ENCODE measurements at regions not wholly inside any gene's neighbourhood (a gene's known extent, or its start where the extent isn't known, plus 50 kb on each side); places are given as distances from the start of the nearest gene placed in this dataset.
A peak's percentile ranks its signal among the peaks of the same experiment; 100 is the strongest.

DNA sequence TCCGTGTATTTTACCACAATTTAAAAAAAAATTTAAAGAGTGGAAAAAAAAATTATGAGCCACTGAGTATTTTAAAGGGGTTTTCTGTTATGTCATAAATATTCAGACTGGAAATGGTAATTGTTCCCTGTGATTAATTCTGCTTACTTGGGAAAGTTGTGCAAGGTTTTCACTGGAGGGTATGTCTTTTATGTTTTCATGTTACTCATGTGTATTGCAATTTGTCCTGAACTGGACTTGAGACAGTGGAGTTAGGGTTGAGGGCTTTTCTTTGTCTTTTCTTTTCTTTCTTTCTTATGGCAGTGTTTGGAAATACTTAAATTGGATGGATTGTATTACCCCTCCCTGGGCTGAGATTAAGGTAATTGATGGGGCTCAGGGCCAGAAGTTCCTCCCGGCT, 257.7 kb downstream of the BAMBI start:
- no peak overlapping the region for H3K4me3 ChIP-seq (ENCODE audit: low read depth, low read length, poor library complexity, severe bottlenecking)
- ChIA-PET POLR2A (ENCODE audit: low non-redundant PET) (no interaction called here), CTCF (no interaction called here)
- DNase-seq (ENCODE audit: low spot score), result peak; percentile 30
- H3K9me3 ChIP-seq (ENCODE audit: low read depth, low read length, poor library complexity, severe bottlenecking), result no peaks in the 10 kb centered on the region
- peaks cover 19% of the 10 kb centered on the region for H3K4me1 ChIP-seq (ENCODE audit: insufficient read depth, low read length, poor library complexity, severe bottlenecking)
- intact Hi-C loops (cut with micrococcal nuclease; ENCODE audit: unreplicated experiment), result loop anchor here (5.0 kb wide), 1 partner anchor 258 kb away; the partner anchor contains the start of gene BAMBI
- no TSS peak for BruUV-seq (replicated peaks)
- no peak overlapping the region for H3K27ac ChIP-seq (ENCODE audit: low read depth, low read length, poor library complexity, severe bottlenecking)
- no peaks in the 10 kb centered on the region for H3K36me3 ChIP-seq (ENCODE audit: insufficient read depth, low read length, poor library complexity, severe bottlenecking)
- H3K27me3 ChIP-seq (replicated peaks; ENCODE audit: insufficient read depth, low read depth, low read length, poor library complexity), result no peaks in the 10 kb centered on the region
- TF ChIP-seq EZH2 (IDR thresholded peaks at IDR 0.05; ENCODE audit: borderline replicate concordance, low read depth, low read length, poor library complexity, severe bottlenecking), result no peak
- TF ChIP-seq, protein P1, sequence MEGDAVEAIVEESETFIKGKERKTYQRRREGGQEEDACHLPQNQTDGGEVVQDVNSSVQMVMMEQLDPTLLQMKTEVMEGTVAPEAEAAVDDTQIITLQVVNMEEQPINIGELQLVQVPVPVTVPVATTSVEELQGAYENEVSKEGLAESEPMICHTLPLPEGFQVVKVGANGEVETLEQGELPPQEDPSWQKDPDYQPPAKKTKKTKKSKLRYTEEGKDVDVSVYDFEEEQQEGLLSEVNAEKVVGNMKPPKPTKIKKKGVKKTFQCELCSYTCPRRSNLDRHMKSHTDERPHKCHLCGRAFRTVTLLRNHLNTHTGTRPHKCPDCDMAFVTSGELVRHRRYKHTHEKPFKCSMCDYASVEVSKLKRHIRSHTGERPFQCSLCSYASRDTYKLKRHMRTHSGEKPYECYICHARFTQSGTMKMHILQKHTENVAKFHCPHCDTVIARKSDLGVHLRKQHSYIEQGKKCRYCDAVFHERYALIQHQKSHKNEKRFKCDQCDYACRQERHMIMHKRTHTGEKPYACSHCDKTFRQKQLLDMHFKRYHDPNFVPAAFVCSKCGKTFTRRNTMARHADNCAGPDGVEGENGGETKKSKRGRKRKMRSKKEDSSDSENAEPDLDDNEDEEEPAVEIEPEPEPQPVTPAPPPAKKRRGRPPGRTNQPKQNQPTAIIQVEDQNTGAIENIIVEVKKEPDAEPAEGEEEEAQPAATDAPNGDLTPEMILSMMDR (conservative IDR thresholded peaks at IDR 0.05; ENCODE audit: low read depth, low read length), result no peak

DNA sequence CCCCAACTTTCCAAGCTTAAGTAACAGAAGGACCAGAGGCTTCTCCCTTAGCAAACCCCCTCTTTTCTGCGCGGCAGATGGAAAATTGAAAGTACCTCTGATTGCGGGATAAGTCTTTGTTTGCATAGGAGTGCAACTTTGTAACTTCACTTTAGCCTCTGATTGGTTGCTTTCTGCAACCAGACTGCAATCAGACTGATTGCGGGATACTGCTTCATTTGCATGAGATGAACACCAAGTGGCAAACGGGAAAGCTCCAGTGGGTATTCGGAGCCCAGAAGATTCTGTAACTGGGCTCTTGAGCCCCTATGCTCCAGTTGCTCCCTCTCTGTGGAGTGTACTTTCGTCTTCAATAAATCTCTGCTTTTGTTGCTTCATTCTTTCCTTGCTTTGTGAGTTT, 260.6 kb downstream of the BAMBI start:
- CTCF ChIA-PET, result no interaction called here
- no peak overlapping the region for H3K27ac ChIP-seq (ENCODE audit: low read depth, low read length, poor library complexity, severe bottlenecking)
- DNase-seq (ENCODE audit: low spot score), result no peak
- H3K36me3 ChIP-seq (ENCODE audit: insufficient read depth, low read length, poor library complexity, severe bottlenecking), result no peaks in the 10 kb centered on the region
- TF ChIP-seq, protein P1 (conservative IDR thresholded peaks at IDR 0.05; ENCODE audit: low read depth, low read length), result no peak
- no peak for TF ChIP-seq EZH2 (IDR thresholded peaks at IDR 0.05; ENCODE audit: borderline replicate concordance, low read depth, low read length, poor library complexity, severe bottlenecking)
- peaks cover 36% of the 10 kb centered on the region for H3K4me1 ChIP-seq (ENCODE audit: insufficient read depth, low read length, poor library complexity, severe bottlenecking)
- intact Hi-C loops (cut with micrococcal nuclease; ENCODE audit: unreplicated experiment), result loop anchor here (5.0 kb wide), 1 partner anchor 261 kb away; the partner anchor contains the start of gene BAMBI
- no peaks in the 10 kb centered on the region for H3K27me3 ChIP-seq (replicated peaks; ENCODE audit: insufficient read depth, low read depth, low read length, poor library complexity)
- H3K4me3 ChIP-seq (ENCODE audit: low read depth, low read length, poor library complexity, severe bottlenecking), result no peak overlapping the region
- POLR2A ChIA-PET (ENCODE audit: low non-redundant PET), result no interaction called here
- no peaks in the 10 kb centered on the region for H3K9me3 ChIP-seq (ENCODE audit: low read depth, low read length, poor library complexity, severe bottlenecking)
- BruUV-seq (replicated peaks), result no TSS peak

GRCh38 chr10:28938745-28939144, 261.4 kb downstream of the BAMBI start:
- CTCF ChIA-PET, result interaction anchor here (0.6 to 1.3 kb wide), 6 partner anchors 10 to 311 kb away, joined by 3 to 5 read pairs (median 4); no protein-coding TSS in a partner anchor
- no TSS peak for BruUV-seq (replicated peaks)

More at GRCh38 chr10:28938745-28939144, 261.4 kb downstream of the BAMBI start:
- Histone ChIP-seq H3K27ac (ENCODE audit: low read depth, low read length, poor library complexity, severe bottlenecking) (peak overlapping the region; percentile 74), H3K4me3 (ENCODE audit: low read depth, low read length, poor library complexity, severe bottlenecking) (peak overlapping the region; percentile 45), H3K4me1 (ENCODE audit: insufficient read depth, low read length, poor library complexity, severe bottlenecking) (peaks cover 36% of the 10 kb centered on the region), H3K27me3 (replicated peaks; ENCODE audit: insufficient read depth, low read depth, low read length, poor library complexity) (no peaks in the 10 kb centered on the region), H3K36me3 (ENCODE audit: insufficient read depth, low read length, poor library complexity, severe bottlenecking) (no peaks in the 10 kb centered on the region), H3K9me3 (ENCODE audit: low read depth, low read length, poor library complexity, severe bottlenecking) (no peaks in the 10 kb centered on the region)
- intact Hi-C loops (cut with micrococcal nuclease; ENCODE audit: unreplicated experiment), result loop anchor here (5.0 kb wide), 1 partner anchor 261 kb away; the partner anchor contains the start of gene BAMBI
- no peak for DNase-seq (ENCODE audit: low spot score)
- POLR2A ChIA-PET (ENCODE audit: low non-redundant PET), result no interaction called here
- no peak for TF ChIP-seq EZH2 (IDR thresholded peaks at IDR 0.05; ENCODE audit: borderline replicate concordance, low read depth, low read length, poor library complexity, severe bottlenecking)
- TF ChIP-seq, protein P1 (conservative IDR thresholded peaks at IDR 0.05; ENCODE audit: low read depth, low read length), result no peak

Data from A673 (cell line).